Heart right ventricle (tissue), 16 donors: ENCODE measurements at regions not wholly inside any gene's neighbourhood (a gene's known extent, or its start where the extent isn't known, plus 50 kb on each side); places are given as distances from the start of the nearest gene placed in this dataset.

Source experiments
- ATAC-seq, 8 donors: fragments of 200-7000 bp; cut with Tn5 transposase; one replicate each; pipeline ENCODE4 v1.9.1; 2020; ENCODE audit warnings: mild to moderate bottlenecking in 8 of 8, moderate library complexity in 8 of 8, moderate number of reproducible peaks in 1 of 8
- DNase-seq, 2 donors: peaks; one replicate each; pipeline ENCODE4 v3.0.0-alpha.2; 2020
- H3K27ac ChIP-seq, 10 donors: fragments of 200-600 bp; sonication (generic) in 2 of 10; one replicate each; pipeline versions ENCODE4 v1.5.0 to v1.8.0; 2020 to 2022; ENCODE audit warnings: mild to moderate bottlenecking in 3 of 10
- H3K27me3 ChIP-seq, 7 donors: fragments of 200-600 bp; one replicate each; pipeline ENCODE4 v1.8.0; 2021 to 2022; ENCODE audit warnings: mild to moderate bottlenecking in 2 of 7
- H3K36me3 ChIP-seq, 9 donors: fragments of 200-600 bp; sonication (generic) in 1 of 9; one replicate each; pipeline versions ENCODE4 v1.5.0 to v1.8.0; 2020 to 2022; ENCODE audit warnings: mild to moderate bottlenecking in 2 of 9
- H3K4me1 ChIP-seq, 9 donors: fragments of 200-600 bp; sonication (generic) in 1 of 9; one replicate each; pipeline versions ENCODE4 v1.5.0 to v1.8.0; 2020 to 2022; ENCODE audit warnings: mild to moderate bottlenecking in 4 of 9
- H3K4me3 ChIP-seq, 10 donors: fragments of 200-600 bp; sonication (generic) in 2 of 10; one replicate each; pipeline versions ENCODE4 v1.5.0 to v1.8.0; 2020 to 2022; ENCODE audit warnings: mild to moderate bottlenecking in 7 of 10, moderate library complexity in 2 of 10
- H3K9me3 ChIP-seq, 11 donors: fragments of 200-600 bp in 10 of 11; sonication (generic) in 2 of 11; one replicate each; pipeline versions ENCODE4 v1.5.0 to v1.8.0; 2013 to 2022; ENCODE audit warnings: mild to moderate bottlenecking in 2 of 11, control low read depth in 1 of 11, moderate library complexity in 1 of 11
- CTCF ChIP-seq, 9 donors: fragments of 200-600 bp; sonication (generic) in 2 of 9; IDR thresholded peaks; one replicate each; pipeline versions ENCODE4 v1.5.0 to v1.8.0; 2021 to 2022; ENCODE audit warnings: antibody characterized with exemption in 9 of 9, mild to moderate bottlenecking in 5 of 9, moderate library complexity in 1 of 9
- WGBS, 2 donors: extraction: QIAGEN DNeasy Blood & Tissue Kit; methylation state at CpG; one replicate each; pipeline ENCODE4 v1.1.7; 2013; ENCODE audit warnings: inconsistent platforms in 1 of 2; 5-methylcytosine and 5-hydroxymethylcytosine counted together
- intact Hi-C, 10 donors: fragments of 100-400 bp; cut with DNase I; formaldehyde crosslinking; loops; one replicate each; pipeline versions ENCODE4 v1.11.1 to v1.14.2; 2022
- donor health status: Arrhythmogenic right ventricular cardiomyopathy.
- donor health status: ischemic (EF 13 %, LVEDD 7.1; RV severe dilation, severe dysfunction).
- donor health status: healthy with polysubstance abuse.
- donor health status: DM: no; HTN: yes; CAD: no.
- donor health status: DM: no; HTN: no; CAD: no.
- donor health status: ischemic (EF 25% LVEDD 6.9; RV normal size, moderate dysfunction).
- donor health status: ischemic (EF 25% LVEDD 5.7; RV mildly dilated, moderate dysfunction).
- donor health status: healthy.
- donor health status: DM: yes; HTN: yes; CAD: no.
- donor health status: Ischemic cardiomyopathy.
- donor health status: ischemic (EF 35%, LVEDD 5.7; RV mildly dilated, moderate dysfunction).
- donor health status: nonischemic (EF 11% LVEDD 7.7; RV severe dilation, severe dysfunction).
- donor health status: DM: yes; HTN: yes; CAD: no.
- donor health status: PGD.
- donor health status: ischemic (EF 29% LVEDD 5.4; RV normal size, mild dysfunction).
- donor health status: nonischemic (EF 23%, LVEDD 6.1; RV moderate dilation, normal function).

GRCh38 chr5:169507051-169507450 lies 76.5 kb upstream of the SPDL1 start:
- Histone ChIP-seq H3K36me3 (no peaks in the 10 kb centered on the region), H3K27me3 (peaks cover 0 to 9% (median 0%) of the 10 kb centered on the region in 7 donors), H3K9me3 (no peaks in the 10 kb centered on the region), H3K4me1 (no peaks in the 10 kb centered on the region), H3K27ac (no peak overlapping the region), H3K4me3 (no peak overlapping the region)
- TF ChIP-seq CTCF (IDR thresholded peaks at IDR 0.05) = no peak
- WGBS, 2 donors = 38 to 45% methylated on average over 1 of the region's 1 CpG
- ATAC-seq (no peak), DNase-seq (no peak)
- intact Hi-C loops = no loop called here

- ATAC-seq (no peak), DNase-seq (no peak)
- 17 to 23% methylated on average over 5 of the region's 5 CpGs for WGBS, 2 donors
- Histone ChIP-seq H3K27me3 (peaks cover 0 to 12% (median 0%) of the 10 kb centered on the region in 7 donors), H3K9me3 (no peaks in the 10 kb centered on the region), H3K4me3 (no peak overlapping the region), H3K27ac (no peak overlapping the region), H3K4me1 (no peaks in the 10 kb centered on the region), H3K36me3 (no peaks in the 10 kb centered on the region)
- intact Hi-C loops = no loop called here
- no peak for TF ChIP-seq CTCF (IDR thresholded peaks at IDR 0.05)
These were observed 79.7 kb upstream of the SPDL1 start for GRCh38 chr5:169503886-169504285.

- intact Hi-C loops = no loop called here
- no peaks in the 10 kb centered on the region for H3K36me3 ChIP-seq
- no peak overlapping the region for H3K27ac ChIP-seq
- H3K27me3 ChIP-seq = peaks cover 0 to 9% (median 0%) of the 10 kb centered on the region in 7 donors
- ATAC-seq (no peak), DNase-seq (no peak)
- 60 to 70% methylated on average over 2 of the region's 2 CpGs for WGBS, 2 donors
- peaks cover 0 to under 1% (median 0%) of the 10 kb centered on the region in 9 donors for H3K4me1 ChIP-seq
- TF ChIP-seq CTCF (IDR thresholded peaks at IDR 0.05) = no peak
- no peaks in the 10 kb centered on the region for H3K9me3 ChIP-seq
- H3K4me3 ChIP-seq = no peak overlapping the region
These were observed 83.5 kb upstream of the SPDL1 start for GRCh38 chr5:169499990-169500505.

GRCh38 chr5:169496878-169497277 lies 86.7 kb upstream of the SPDL1 start:
- WGBS, 2 donors = 79 to 88% methylated on average over 1 of the region's 1 CpG
- intact Hi-C loops = no loop called here

More at GRCh38 chr5:169496878-169497277, 86.7 kb upstream of the SPDL1 start:
- no peak overlapping the region for H3K4me3 ChIP-seq
- H3K27me3 ChIP-seq = peaks cover 0 to 6% (median 0%) of the 10 kb centered on the region in 7 donors
- no peak for DNase-seq
- H3K27ac ChIP-seq = no peak overlapping the region
- H3K9me3 ChIP-seq = no peaks in the 10 kb centered on the region
- no peaks in the 10 kb centered on the region for H3K36me3 ChIP-seq
- no peak for TF ChIP-seq CTCF (IDR thresholded peaks at IDR 0.05)
- ATAC-seq = no peak
- H3K4me1 ChIP-seq = peaks cover 0 to 5% (median 0%) of the 10 kb centered on the region in 9 donors
